ENCODE measurements at regions not wholly inside any gene's neighbourhood (a gene's known extent, or its start where the extent isn't known, plus 50 kb on each side); places are given as distances from the start of the nearest gene placed in this dataset.

- DNase-seq = no peak
These were observed 292.2 kb upstream of the NPVF start for GRCh38 chr7:25520516-25520915.

DNA sequence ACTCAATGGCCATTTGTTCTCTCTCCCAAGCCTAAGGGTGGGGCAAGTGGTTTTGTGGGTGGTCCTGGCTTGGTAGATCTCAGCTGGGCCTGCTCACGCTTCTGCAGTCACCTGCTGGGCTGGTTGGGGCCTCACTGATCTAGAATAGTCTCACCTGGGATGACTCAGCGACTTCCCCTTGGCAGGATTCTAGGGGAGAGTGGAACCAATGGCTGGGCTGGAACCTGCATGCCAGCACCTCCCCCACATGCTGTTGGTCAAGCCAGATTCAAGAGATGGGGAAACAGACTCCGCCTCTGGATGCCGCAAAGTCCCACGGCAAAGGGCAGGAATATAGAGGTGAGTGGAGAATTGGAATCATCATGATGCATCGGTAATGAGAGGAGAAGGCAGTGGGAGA lies 292.9 kb upstream of the NPVF start:
- no peak for DNase-seq

GRCh38 chr7:25522727-25523126 lies 294.4 kb upstream of the NPVF start:
- DNase-seq = no peak

DNA sequence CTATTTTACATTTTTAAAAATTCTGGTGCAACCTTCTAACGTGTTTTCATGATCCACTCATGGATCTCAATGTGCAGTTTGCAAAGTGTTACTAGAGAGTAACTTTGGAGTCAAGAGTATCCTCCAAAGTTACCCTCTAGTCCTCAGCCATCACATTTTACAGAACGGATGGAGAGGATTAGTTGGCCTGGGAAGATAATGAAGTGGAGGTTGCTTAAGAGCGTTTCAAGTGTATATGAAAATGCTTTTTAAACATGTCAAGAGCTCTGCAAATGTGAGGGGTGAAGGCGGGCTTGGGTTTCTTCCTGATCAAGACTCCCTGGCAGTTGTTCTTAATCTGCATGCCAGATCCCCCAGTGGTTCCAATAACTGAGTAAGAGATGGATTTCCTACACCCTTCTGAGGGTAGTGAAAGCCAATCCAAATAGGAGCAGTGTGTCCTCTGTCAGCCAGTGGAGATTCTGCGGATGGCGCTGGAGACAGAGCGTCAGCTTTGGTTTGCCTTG lies 299.4 kb upstream of the NPVF start:
- no peak for DNase-seq

GRCh38 chr7:25529320-25529719 lies 301.0 kb upstream of the NPVF start:
- no peak for DNase-seq

GRCh38 chr7:25536851-25537250 lies 308.6 kb upstream of the NPVF start:
- no peak for DNase-seq

DNA sequence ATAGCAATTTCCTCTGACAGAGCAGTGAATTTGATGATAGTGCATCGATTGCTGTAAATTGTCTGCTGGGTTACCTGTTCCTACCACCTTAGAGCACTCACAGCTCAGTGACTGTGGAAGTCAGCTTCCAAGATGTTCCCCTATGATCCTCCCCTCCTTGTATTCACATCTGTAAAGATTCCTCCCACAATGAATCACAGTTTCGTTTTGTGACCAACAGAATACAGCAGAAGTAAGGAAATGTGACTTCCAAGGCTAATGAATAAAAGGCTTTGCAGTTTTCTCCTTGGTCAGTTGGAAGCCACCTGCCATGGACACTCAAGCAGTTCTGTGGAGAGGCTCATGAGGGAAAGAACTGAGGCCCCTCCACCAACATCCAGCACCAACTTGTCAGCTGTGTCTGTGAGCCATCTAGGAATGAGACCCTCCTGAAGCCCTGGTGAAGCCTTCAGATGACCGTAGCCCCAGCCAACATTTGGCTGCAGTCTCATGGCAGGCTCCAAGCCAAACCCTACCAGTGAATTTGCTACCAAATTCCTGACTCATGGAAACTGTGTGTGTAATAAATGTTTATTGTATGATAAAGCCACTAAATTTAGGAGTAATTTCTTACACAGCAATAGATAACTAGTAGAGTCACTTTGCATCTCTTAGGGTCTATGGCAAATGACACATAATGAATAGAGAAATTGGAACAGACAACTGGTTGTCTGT lies 309.5 kb upstream of the NPVF start:
- no peak for DNase-seq

- DNase-seq = no peak
These were observed 313.0 kb upstream of the NPVF start for GRCh38 chr7:25541094-25541821.

DNA sequence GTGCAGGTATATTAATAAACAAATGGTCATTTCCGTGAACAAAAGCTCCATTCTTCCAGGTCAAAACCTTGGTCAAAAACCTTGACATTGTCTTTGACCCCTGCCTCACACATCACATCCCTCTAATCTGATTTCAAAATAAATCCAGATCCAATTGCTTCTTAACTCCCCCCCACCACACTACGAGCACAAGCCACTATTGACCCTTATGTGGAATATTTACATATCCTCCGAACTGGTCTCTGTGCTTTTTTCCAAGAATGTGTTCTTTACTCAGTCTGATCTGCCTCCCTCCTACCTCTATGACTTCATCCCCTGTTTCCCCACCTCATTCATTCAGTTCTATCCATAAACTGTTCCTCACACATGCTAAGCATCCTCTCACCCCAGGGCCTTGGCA lies 313.6 kb upstream of the NPVF start:
- DNase-seq = no peak

DNA sequence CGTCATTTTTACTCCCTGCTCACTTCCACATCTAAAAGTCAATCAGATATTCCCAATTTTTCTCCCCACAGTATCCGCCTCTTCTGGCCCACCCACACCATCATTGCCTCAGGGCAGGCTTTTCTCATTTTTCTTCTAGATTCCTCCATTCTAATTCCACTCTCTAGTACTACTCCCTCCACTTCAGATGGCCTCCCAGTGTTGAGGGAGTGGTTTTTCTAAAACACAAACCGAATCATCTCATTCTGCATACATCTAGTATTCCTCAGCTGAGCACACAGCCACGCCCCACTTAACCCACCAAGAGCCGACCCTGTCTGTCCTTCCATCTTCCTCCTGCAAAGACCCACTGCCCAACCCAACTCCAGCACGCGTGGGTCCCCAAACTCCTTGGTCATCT lies 314.9 kb upstream of the NPVF start:
- DNase-seq = no peak

GRCh38 chr7:25543798-25544197 lies 315.5 kb upstream of the NPVF start:
- DNase-seq = no peak

GRCh38 chr7:25544254-25544653 lies 316.0 kb upstream of the NPVF start:
- DNase-seq = no peak

- no peak for DNase-seq
These were observed 317.1 kb upstream of the NPVF start for GRCh38 chr7:25545124-25546008.

GRCh38 chr7:25546306-25546705 lies 318.0 kb upstream of the NPVF start:
- no peak for DNase-seq

DNA sequence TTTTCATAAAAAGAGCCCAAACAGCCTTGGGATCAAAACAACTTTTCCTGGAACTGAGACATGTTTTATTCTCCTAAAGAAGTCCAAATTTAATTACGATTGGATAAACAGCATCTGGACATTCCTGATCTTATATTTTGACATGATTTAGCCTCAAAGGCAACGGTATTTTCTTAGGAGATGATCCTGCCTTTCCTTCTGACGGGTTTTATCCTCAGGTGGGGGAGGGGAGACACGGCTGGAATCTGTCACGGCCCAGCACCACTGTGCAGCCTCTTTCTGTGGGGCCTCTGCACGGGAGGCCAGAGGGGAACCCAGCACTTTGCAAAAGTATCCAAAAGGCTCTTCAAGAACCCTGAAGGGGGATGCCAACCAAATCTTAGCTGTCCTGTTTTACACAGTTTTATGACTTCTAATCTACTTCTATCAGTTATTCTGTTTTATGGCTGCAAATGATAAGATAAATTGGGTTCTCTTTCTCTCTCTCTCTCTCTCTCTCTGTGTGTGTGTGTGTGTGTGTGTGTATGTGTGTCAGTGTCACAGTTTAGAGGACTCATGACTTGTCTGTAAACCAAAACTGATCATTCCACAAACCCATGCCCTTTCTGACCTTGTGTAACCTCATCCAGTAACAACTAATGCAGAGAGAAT lies 321.1 kb upstream of the NPVF start:
- DNase-seq = no peak

DNA sequence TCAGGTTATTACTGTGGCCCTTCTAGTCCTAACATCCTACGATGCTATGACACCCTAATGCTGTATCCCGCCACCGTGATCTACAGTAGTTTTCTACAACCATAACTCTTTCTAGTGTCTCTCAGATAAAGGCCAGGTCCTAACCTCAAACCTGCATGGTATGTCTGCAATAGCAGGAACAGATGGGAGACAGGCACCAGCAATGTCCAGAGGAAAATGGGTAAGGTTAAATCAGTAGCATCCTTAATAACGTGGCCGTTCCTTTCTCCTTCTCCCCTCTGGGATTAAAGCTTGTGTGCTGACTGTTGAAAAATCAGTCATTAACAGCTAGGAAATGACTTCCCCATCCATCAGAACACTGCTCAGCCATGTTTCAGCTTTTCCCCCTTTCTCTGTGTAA lies 321.9 kb upstream of the NPVF start:
- no peak for DNase-seq

DNA sequence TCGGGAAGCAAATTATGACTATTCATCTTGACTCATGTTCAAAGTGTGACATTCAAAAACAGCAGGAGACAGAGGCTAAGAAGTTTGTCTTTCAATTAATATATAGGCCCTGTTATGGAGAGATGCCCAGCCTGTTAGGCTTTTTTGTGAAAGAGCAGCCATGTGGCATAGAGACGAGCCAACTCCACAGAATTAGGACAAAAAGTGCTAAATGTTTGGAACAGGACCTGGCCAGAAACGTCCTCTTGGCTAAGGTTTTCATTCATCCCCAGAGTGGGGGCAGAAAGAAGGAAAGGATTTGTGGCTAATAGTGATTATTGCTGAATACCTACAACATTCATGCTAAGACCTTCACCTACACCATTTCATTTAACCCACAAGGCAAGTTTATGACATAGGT lies 324.7 kb upstream of the NPVF start:
- DNase-seq = no peak

- DNase-seq = no peak
These were observed 325.4 kb upstream of the NPVF start for GRCh38 chr7:25553580-25554291.

DNA sequence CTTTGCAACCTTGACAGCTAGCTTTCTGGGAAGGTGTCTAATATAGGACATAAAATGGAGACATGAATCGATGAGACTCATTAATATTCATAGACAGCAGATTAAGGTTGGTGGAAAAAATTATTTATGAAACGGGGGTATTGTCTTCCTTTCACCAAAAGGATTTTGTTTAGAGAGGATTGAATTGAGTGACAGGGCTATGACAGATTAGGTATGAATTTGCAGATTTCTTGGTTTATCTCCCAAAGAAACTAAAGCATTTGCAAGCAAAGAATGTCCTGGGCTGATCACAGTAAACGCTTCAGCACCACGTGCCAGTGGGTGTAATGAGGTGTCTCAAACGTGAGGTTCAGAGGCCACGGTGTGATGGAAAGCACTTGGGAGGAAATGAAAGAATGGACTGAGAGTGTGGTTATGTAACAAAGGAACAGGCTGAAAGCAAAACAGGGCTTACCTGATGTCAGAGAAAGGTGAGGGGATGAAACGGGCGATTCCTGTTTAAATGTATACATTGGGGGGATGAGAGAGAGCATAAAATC lies 329.2 kb upstream of the NPVF start:
- no peak for DNase-seq

DNA sequence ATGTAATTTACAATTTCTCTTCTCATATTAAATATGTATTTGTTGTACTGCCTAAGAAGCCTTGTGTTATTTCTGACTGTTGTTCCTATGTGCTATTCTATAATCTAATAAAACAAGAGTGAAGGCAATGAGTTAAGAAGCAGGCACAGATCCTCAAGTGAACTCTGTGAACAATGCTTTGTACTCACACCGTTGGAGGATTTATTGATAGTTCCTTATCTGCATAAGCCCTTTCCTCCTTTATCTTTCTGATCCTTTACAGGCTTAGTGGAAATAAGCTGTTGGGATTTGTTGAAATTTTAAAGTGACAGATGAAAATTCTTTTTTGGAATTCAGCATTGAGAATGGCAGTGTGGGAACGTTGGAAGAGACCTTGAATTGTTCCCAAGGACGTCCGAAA lies 329.6 kb upstream of the NPVF start:
- no peak for DNase-seq

DNA sequence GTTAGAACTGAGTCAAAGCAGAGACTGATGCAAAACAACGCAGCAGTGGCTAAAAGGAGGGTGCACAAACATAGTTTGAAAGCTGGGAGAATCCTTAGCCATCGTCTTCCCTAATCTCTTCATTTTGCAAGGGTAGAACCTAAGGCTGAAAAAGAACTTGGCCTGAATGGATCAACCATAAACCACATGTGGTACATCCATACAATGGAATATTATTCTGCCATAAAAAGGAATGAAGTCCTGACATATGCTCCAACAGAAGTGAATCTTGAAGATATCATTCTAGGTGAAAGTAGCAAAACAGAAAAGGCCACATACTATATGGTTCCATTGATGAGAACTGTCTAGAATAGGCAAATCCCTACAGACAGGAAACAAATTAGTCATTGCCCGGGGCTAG lies 330.3 kb upstream of the NPVF start:
- no peak for DNase-seq

All from DMS 273 treated with DMSO at 0.1 percent for 48 hours (cell line).